Activated T-cell treated with anti-CD3 and anti-CD28 coated beads for 4 hours (primary cell): ENCODE measurements at regions not wholly inside any gene's neighbourhood (a gene's known extent, or its start where the extent isn't known, plus 50 kb on each side); places are given as distances from the start of the nearest gene placed in this dataset.
"Not testable (repeated sequence)": the region's sequence is repeated elsewhere in the genome, so short reads cannot be mapped to it uniquely, and the experiment has no call there.

Experiments used
- DNase-seq: peaks from one replicate; pipeline ENCODE4 v3.0.0-alpha.2; 2020

- no peak for DNase-seq
Measured at GRCh38 chr10:123380491-123381085, 226.4 kb downstream of the BUB3 start.

- DNase-seq: no peak
Measured at GRCh38 chr10:123381224-123381623, 227.0 kb downstream of the BUB3 start.

GRCh38 chr10:123382491-123382890, 228.3 kb downstream of the BUB3 start:
- DNase-seq: no peak

- DNase-seq: no peak
Measured at GRCh38 chr10:123385508-123386080, 231.4 kb downstream of the BUB3 start.

GRCh38 chr10:123389520-123389919, 235.3 kb downstream of the BUB3 start:
- DNase-seq: no peak

GRCh38 chr10:123390332-123390731, 236.1 kb downstream of the BUB3 start:
- no peak for DNase-seq

GRCh38 chr10:123390874-123391273, 236.7 kb downstream of the BUB3 start:
- DNase-seq: no peak

- no peak for DNase-seq
Measured at GRCh38 chr10:123391275-123392028, 237.2 kb downstream of the BUB3 start.

- no peak for DNase-seq
Measured at GRCh38 chr10:123392182-123392963, 238.2 kb downstream of the BUB3 start.

- DNase-seq: no peak
Measured at GRCh38 chr10:123393170-123393569, 239.0 kb downstream of the BUB3 start.

GRCh38 chr10:123394382-123394781, 240.2 kb downstream of the BUB3 start:
- no peak for DNase-seq

GRCh38 chr10:123395234-123395633, 241.0 kb downstream of the BUB3 start:
- not testable (repeated sequence) for DNase-seq

GRCh38 chr10:123395906-123396305, 241.7 kb downstream of the BUB3 start:
- no peak for DNase-seq

GRCh38 chr10:123398180-123398591, 244.0 kb downstream of the BUB3 start:
- no peak for DNase-seq

GRCh38 chr10:123398756-123399155, 244.6 kb downstream of the BUB3 start:
- no peak for DNase-seq

- no peak for DNase-seq
Measured at GRCh38 chr10:123399276-123399839, 245.2 kb downstream of the BUB3 start.

GRCh38 chr10:123402021-123402420, 247.8 kb downstream of the BUB3 start:
- no peak for DNase-seq

- DNase-seq: no peak
Measured at GRCh38 chr10:123402656-123403055, 248.5 kb downstream of the BUB3 start.

- DNase-seq: no peak
Measured at GRCh38 chr10:123404357-123404756, 250.2 kb downstream of the BUB3 start.

GRCh38 chr10:123408660-123409059, 254.5 kb downstream of the BUB3 start:
- DNase-seq: no peak

GRCh38 chr10:123409426-123409825, 255.2 kb downstream of the BUB3 start:
- no peak for DNase-seq

- no peak for DNase-seq
Measured at GRCh38 chr10:123409884-123410283, 255.7 kb downstream of the BUB3 start.

GRCh38 chr10:123413353-123413752, 252.8 kb upstream of the GPR26 start:
- no peak for DNase-seq
